C4-2B (cell line): ENCODE measurements at regions not wholly inside any gene's neighbourhood (a gene's known extent, or its start where the extent isn't known, plus 50 kb on each side); places are given as distances from the start of the nearest gene placed in this dataset.

Experiments
- H3K27ac ChIP-seq: fragments of 450-650 bp; 2 replicates; pipeline ENCODE4 v1.5.1; 2017
- CTCF ChIP-seq: fragments of 450-650 bp; conservative IDR thresholded peaks from 2 replicates; pipeline ENCODE4 v1.5.1; 2017; ENCODE audit warnings: mild to moderate bottlenecking
- ZFX ChIP-seq: fragments of 450-650 bp; IDR thresholded peaks from 2 replicates; pipeline ENCODE4 v1.6.1; 2017

GRCh38 chr21:41650526-41651145, 116.2 kb downstream of the RIPK4 start:
- TF ChIP-seq ZFX (no peak), CTCF (no peak)
- H3K27ac ChIP-seq, result peak overlapping the region; percentile 59

- H3K27ac ChIP-seq, result no peak overlapping the region
- TF ChIP-seq CTCF, result no peak
Measured at GRCh38 chr21:41648591-41649031, 118.2 kb downstream of the RIPK4 start.

GRCh38 chr21:41647806-41648561, 118.9 kb downstream of the RIPK4 start:
- no peak overlapping the region for H3K27ac ChIP-seq
- TF ChIP-seq ZFX (no peak), CTCF (no peak)

GRCh38 chr21:41643246-41643966, 123.4 kb downstream of the RIPK4 start:
- no peak overlapping the region for H3K27ac ChIP-seq
- no peak for TF ChIP-seq CTCF
- TF ChIP-seq ZFX, result no peak

GRCh38 chr21:41641821-41642701, 124.8 kb downstream of the RIPK4 start:
- H3K27ac ChIP-seq, result no peak overlapping the region
- TF ChIP-seq CTCF, result no peak

- H3K27ac ChIP-seq, result no peak overlapping the region
Measured at GRCh38 chr21:41641510-41641815, 125.4 kb downstream of the RIPK4 start.

More at GRCh38 chr21:41641510-41641815, 125.4 kb downstream of the RIPK4 start:
- TF ChIP-seq CTCF, result no peak
- TF ChIP-seq ZFX, result no peak
